CD14-positive monocyte (primary cell): ENCODE measurements at regions not wholly inside any gene's neighbourhood (a gene's known extent, or its start where the extent isn't known, plus 50 kb on each side); places are given as distances from the start of the nearest gene placed in this dataset.

Experiments used
- DNase-seq, 3 donors: peaks; one replicate each; pipeline ENCODE4 v3.0.0-alpha.2; 2011 to 2022
- H2AFZ ChIP-seq: 2 replicates; pipeline ENCODE4 v1.6.0; 2012; ENCODE audit warnings: mild to moderate bottlenecking, low read depth, low read length, inconsistent platforms; ENCODE audit not compliant: insufficient read depth, poor library complexity, severe bottlenecking
- H3K27ac ChIP-seq, 2 donors: 1 replicate in 1 of 2; 2 replicates in 1 of 2; pipeline ENCODE4 v1.5.1; 2012 to 2013; ENCODE audit warnings: low read length in 2 of 2, control low read depth in 1 of 2, inconsistent platforms in 1 of 2, low read depth in 1 of 2, mild to moderate bottlenecking in 1 of 2
- H3K27me3 ChIP-seq, 2 donors: one replicate each; pipeline versions ENCODE4 v1.6.0 to v1.6.1; 2011 to 2013; ENCODE audit warnings: low read length in 2 of 2; ENCODE audit not compliant: control insufficient read depth in 2 of 2, insufficient read depth in 2 of 2
- H3K36me3 ChIP-seq, 2 donors: replicated peaks in 1 of 2; 1 replicate in 1 of 2; 2 replicates in 1 of 2; pipeline versions ENCODE4 v1.5.1 to v1.6.1; 2012 to 2013; ENCODE audit warnings: low read length in 2 of 2, control low read depth in 1 of 2, inconsistent platforms in 1 of 2, mild to moderate bottlenecking in 1 of 2; ENCODE audit not compliant: insufficient read depth in 2 of 2, control insufficient read depth in 1 of 2
- H3K4me1 ChIP-seq, 2 donors: 1 replicate in 1 of 2; 2 replicates in 1 of 2; pipeline versions ENCODE4 v1.5.1 to v1.6.1; 2012 to 2013; ENCODE audit warnings: low read length in 2 of 2, control low read depth in 1 of 2, inconsistent platforms in 1 of 2, mild to moderate bottlenecking in 1 of 2, moderate library complexity in 1 of 2; ENCODE audit not compliant: insufficient read depth in 2 of 2, control insufficient read depth in 1 of 2
- H3K4me2 ChIP-seq: replicated peaks from 2 replicates; pipeline ENCODE3; 2012; ENCODE audit warnings: low read length, moderate library complexity, mild to moderate bottlenecking; ENCODE audit not compliant: poor library complexity, severe bottlenecking; ENCODE audit errors: extremely low read depth
- H3K4me3 ChIP-seq, 3 experiments: fragments of 200-600 bp in 1 of 3; sonication (generic) in 1 of 3; replicated peaks in 1 of 3; 1 replicate in 2 of 3; 2 replicates in 1 of 3; pipeline ENCODE4 v1.5.1; 2011 to 2013; ENCODE audit warnings: low read length in 3 of 3, mild to moderate bottlenecking in 3 of 3, control low read depth in 2 of 3, low read depth in 2 of 3, inconsistent platforms in 1 of 3, moderate library complexity in 1 of 3
- H3K79me2 ChIP-seq: 2 replicates; pipeline ENCODE4 v1.6.0; 2012; ENCODE audit warnings: mild to moderate bottlenecking, control low read depth, inconsistent platforms, low read length, moderate library complexity; ENCODE audit not compliant: insufficient read depth
- H3K9ac ChIP-seq: 2 replicates; pipeline ENCODE4 v1.6.0; 2017; ENCODE audit warnings: low read length, mild to moderate bottlenecking; ENCODE audit not compliant: insufficient read depth, poor library complexity, severe bottlenecking
- H3K9me3 ChIP-seq, 2 donors: replicated peaks in 1 of 2; 1 replicate in 1 of 2; 2 replicates in 1 of 2; pipeline versions ENCODE4 v1.5.1 to v1.6.1; 2012 to 2013; ENCODE audit warnings: low read length in 2 of 2, control low read depth in 1 of 2; ENCODE audit not compliant: control insufficient read depth in 1 of 2, insufficient read depth in 1 of 2
- H4K20me1 ChIP-seq: 2 replicates; pipeline ENCODE4 v1.6.0; 2012; ENCODE audit warnings: mild to moderate bottlenecking, low read length, control low read depth, moderate library complexity; ENCODE audit not compliant: insufficient read depth
- H3K27ac Mint-ChIP-seq, 7 donors: one replicate each; pipeline ENCODE4 v1.8.0; 2020; ENCODE audit warnings: mild to moderate bottlenecking in 7 of 7, mixed read lengths in 7 of 7, moderate library complexity in 6 of 7, inconsistent platforms in 2 of 7
- H3K27me3 Mint-ChIP-seq, 3 donors: one replicate each; pipeline ENCODE4 v1.8.0; 2021 to 2022; ENCODE audit warnings: low read depth in 3 of 3, mild to moderate bottlenecking in 3 of 3, mixed read lengths in 3 of 3, moderate library complexity in 3 of 3, inconsistent platforms in 1 of 3
- H3K36me3 Mint-ChIP-seq, 2 donors: one replicate each; pipeline ENCODE4 v1.8.0; 2020; ENCODE audit warnings: mixed read lengths in 2 of 2, inconsistent platforms in 1 of 2, mild to moderate bottlenecking in 1 of 2
- H3K4me1 Mint-ChIP-seq: one replicate; pipeline ENCODE4 v1.8.0; 2020; ENCODE audit warnings: mild to moderate bottlenecking, mixed read lengths
- H3K4me3 Mint-ChIP-seq, 2 donors: one replicate each; pipeline ENCODE4 v1.8.0; 2020; ENCODE audit warnings: mild to moderate bottlenecking in 2 of 2, mixed read lengths in 2 of 2, moderate library complexity in 1 of 2
- H3K9me3 Mint-ChIP-seq, 7 donors: one replicate each; pipeline ENCODE4 v1.8.0; 2020 to 2022; ENCODE audit warnings: mixed read lengths in 7 of 7, mild to moderate bottlenecking in 6 of 7, moderate library complexity in 6 of 7, inconsistent platforms in 2 of 7
- WGBS: methylation state at CpG from one replicate; pipeline ENCODE4 v1.1.5; 2013; ENCODE audit warnings: missing lambda C conversion rate; ENCODE audit not compliant: insufficient coverage; 5-methylcytosine and 5-hydroxymethylcytosine counted together
- intact Hi-C, 2 donors: fragments of 100-400 bp; cut with micrococcal nuclease; formaldehyde crosslinking; loops; one replicate each; pipeline versions ENCODE4 v1.15.0 to v1.15.1; 2023
- TF ChIP-seq, protein P1 (sequence below): fragments of 200-600 bp; IDR thresholded peaks from one replicate; pipeline ENCODE4 v1.8.0; 2022; ENCODE audit warnings: antibody characterized with exemption, mild to moderate bottlenecking

DNA sequence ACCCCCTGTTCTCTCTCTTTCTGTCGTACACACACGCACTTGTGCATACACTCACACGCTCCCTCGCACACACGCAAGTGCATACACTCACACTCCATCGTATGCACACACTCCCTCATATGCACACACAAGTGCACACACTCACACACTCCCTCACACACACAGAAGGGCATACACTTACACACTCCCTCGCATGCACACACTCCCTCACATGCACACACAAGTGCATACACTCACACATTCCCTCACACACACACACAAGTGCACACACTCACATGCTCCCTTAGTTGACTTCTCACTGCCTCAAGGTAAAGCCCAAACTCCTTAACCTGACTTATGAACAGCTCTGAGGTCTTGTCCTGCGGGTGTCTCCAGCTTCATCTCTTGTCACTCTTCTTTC is 78.7 kb downstream of the NOG start:
- peaks cover 0 to 3% (median 0%) of the 10 kb centered on the region in 7 donors for H3K9me3 Mint-ChIP-seq
- intact Hi-C loops: no loop called here
- WGBS: 96% methylated on average over 8 of the region's 8 CpGs
- Histone ChIP-seq H4K20me1 (no peaks in the 10 kb centered on the region), H3K27ac (no peak overlapping the region), H3K4me1 (no peaks in the 10 kb centered on the region), H3K9ac (no peak overlapping the region), H3K9me3 (no peaks in the 10 kb centered on the region), H3K79me2 (no peaks in the 10 kb centered on the region), H3K27me3 (peaks cover 10 to 13% of the 10 kb centered on the region in 2 donors), H2AFZ (no peak overlapping the region), H3K4me3 (no peak overlapping the region), H3K36me3 (no peaks in the 10 kb centered on the region), H3K4me2 (no peak overlapping the region)
- peaks cover 2% of the 10 kb centered on the region for H3K4me1 Mint-ChIP-seq
- H3K36me3 Mint-ChIP-seq: no peaks in the 10 kb centered on the region
- TF ChIP-seq, protein P1, sequence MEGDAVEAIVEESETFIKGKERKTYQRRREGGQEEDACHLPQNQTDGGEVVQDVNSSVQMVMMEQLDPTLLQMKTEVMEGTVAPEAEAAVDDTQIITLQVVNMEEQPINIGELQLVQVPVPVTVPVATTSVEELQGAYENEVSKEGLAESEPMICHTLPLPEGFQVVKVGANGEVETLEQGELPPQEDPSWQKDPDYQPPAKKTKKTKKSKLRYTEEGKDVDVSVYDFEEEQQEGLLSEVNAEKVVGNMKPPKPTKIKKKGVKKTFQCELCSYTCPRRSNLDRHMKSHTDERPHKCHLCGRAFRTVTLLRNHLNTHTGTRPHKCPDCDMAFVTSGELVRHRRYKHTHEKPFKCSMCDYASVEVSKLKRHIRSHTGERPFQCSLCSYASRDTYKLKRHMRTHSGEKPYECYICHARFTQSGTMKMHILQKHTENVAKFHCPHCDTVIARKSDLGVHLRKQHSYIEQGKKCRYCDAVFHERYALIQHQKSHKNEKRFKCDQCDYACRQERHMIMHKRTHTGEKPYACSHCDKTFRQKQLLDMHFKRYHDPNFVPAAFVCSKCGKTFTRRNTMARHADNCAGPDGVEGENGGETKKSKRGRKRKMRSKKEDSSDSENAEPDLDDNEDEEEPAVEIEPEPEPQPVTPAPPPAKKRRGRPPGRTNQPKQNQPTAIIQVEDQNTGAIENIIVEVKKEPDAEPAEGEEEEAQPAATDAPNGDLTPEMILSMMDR: no peak
- H3K27me3 Mint-ChIP-seq: peaks cover 6 to 12% (median 7%) of the 10 kb centered on the region in 3 donors
- no peak overlapping the region for H3K27ac Mint-ChIP-seq
- DNase-seq: no peak
- H3K4me3 Mint-ChIP-seq: no peak overlapping the region

DNA sequence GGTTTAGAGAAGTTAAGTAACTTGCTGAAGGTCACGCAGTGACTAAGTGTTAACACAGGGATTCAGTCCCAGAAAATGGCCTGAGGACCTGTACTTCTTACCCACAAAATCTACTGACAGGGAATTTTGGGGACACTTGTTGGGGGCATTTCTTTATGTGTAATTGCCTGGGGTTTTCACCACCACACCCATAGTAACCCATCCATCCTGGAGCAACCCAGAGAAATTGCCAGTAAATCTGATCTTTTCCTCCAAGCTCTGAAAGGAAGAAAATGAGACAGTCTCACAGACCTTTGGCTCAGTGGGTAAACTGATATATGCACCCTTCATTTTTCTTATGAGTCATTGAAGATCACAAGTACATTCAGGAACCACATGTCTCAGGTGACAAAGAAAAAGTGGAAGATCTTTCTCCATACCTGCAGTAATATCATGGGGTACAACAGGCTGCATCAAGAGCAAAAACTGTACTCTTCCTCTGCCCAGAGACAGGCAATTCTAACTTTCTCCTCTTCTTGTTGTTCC is 81.0 kb downstream of the NOG start:
- no peaks in the 10 kb centered on the region for H4K20me1 ChIP-seq
- H3K27me3 ChIP-seq: peaks cover 31 to 36% of the 10 kb centered on the region in 2 donors
- DNase-seq: no peak
- H3K4me1 Mint-ChIP-seq: peaks cover 13% of the 10 kb centered on the region
- no peaks in the 10 kb centered on the region for H3K79me2 ChIP-seq
- H3K4me3 Mint-ChIP-seq: no peak overlapping the region
- no CpG with 5 or more reads among the region's 1 CpG for whole genome bisulfite sequencing
- H3K9ac ChIP-seq: no peak overlapping the region
- no peaks in the 10 kb centered on the region for H3K36me3 ChIP-seq
- no peak overlapping the region for H3K27ac Mint-ChIP-seq
- H3K36me3 Mint-ChIP-seq: peaks cover 0 to 5% of the 10 kb centered on the region in 2 donors
- no peak overlapping the region for H2AFZ ChIP-seq
- H3K4me1 ChIP-seq: peaks cover 10 to 12% of the 10 kb centered on the region in 2 donors
- H3K4me2 ChIP-seq: no peak overlapping the region
- no peaks in the 10 kb centered on the region for H3K9me3 ChIP-seq
- H3K27ac ChIP-seq: no peak overlapping the region
- intact Hi-C loops: no loop called here
- peaks cover 24 to 34% (median 30%) of the 10 kb centered on the region in 3 donors for H3K27me3 Mint-ChIP-seq
- H3K9me3 Mint-ChIP-seq: peaks cover 0 to 4% (median 2%) of the 10 kb centered on the region in 7 donors
- no peak overlapping the region for H3K4me3 ChIP-seq
- TF ChIP-seq, protein P1: no peak
